ENCODE measurements at regions not wholly inside any gene's neighbourhood (a gene's known extent, or its start where the extent isn't known, plus 50 kb on each side); places are given as distances from the start of the nearest gene placed in this dataset.

- DNase-seq, result no peak
Measured at GRCh38 chr6:12555267-12555666, 161.3 kb upstream of the PHACTR1 start.

GRCh38 chr6:12555781-12556180 is 160.8 kb upstream of the PHACTR1 start:
- no peak for DNase-seq

- DNase-seq, result no peak
Measured at GRCh38 chr6:12557765-12558164, 158.8 kb upstream of the PHACTR1 start.

- no peak for DNase-seq
Measured at GRCh38 chr6:12560315-12560714, 156.3 kb upstream of the PHACTR1 start.

- DNase-seq, result no peak
Measured at GRCh38 chr6:12566618-12567123, 149.9 kb upstream of the PHACTR1 start.

GRCh38 chr6:12567682-12568081 is 148.9 kb upstream of the PHACTR1 start:
- no peak for DNase-seq

- DNase-seq, result no peak
Measured at GRCh38 chr6:12569646-12570045, 146.9 kb upstream of the PHACTR1 start.

GRCh38 chr6:12570461-12571030 is 146.0 kb upstream of the PHACTR1 start:
- no peak for DNase-seq

- DNase-seq, result no peak
Measured at GRCh38 chr6:12572896-12573827, 143.4 kb upstream of the PHACTR1 start.

- DNase-seq, result no peak
Measured at GRCh38 chr6:12575961-12576360, 140.6 kb upstream of the PHACTR1 start.

GRCh38 chr6:12576389-12576788 is 140.2 kb upstream of the PHACTR1 start:
- DNase-seq, result no peak

- no peak for DNase-seq
Measured at GRCh38 chr6:12577124-12577850, 139.3 kb upstream of the PHACTR1 start.

- DNase-seq, result no peak
Measured at GRCh38 chr6:12578097-12578496, 138.5 kb upstream of the PHACTR1 start.

- DNase-seq, result no peak
Measured at GRCh38 chr6:12578751-12579150, 137.8 kb upstream of the PHACTR1 start.

GRCh38 chr6:12580290-12580689 is 136.3 kb upstream of the PHACTR1 start:
- no peak for DNase-seq

- DNase-seq, result no peak
Measured at GRCh38 chr6:12582421-12583110, 134.0 kb upstream of the PHACTR1 start.

- DNase-seq, result no peak
Measured at GRCh38 chr6:12584631-12585405, 131.7 kb upstream of the PHACTR1 start.

- no peak for DNase-seq
Measured at GRCh38 chr6:12585497-12585958, 131.0 kb upstream of the PHACTR1 start.

- no peak for DNase-seq
Measured at GRCh38 chr6:12586721-12587480, 129.7 kb upstream of the PHACTR1 start.

GRCh38 chr6:12590901-12591300 is 125.7 kb upstream of the PHACTR1 start:
- DNase-seq, result no peak

GRCh38 chr6:12592634-12593033 is 123.9 kb upstream of the PHACTR1 start:
- DNase-seq, result no peak

Data from CD4-positive, alpha-beta T cell treated with Interleukin-15 for 1 hour (primary cell).